Naive B cell (primary cell): ENCODE measurements at regions not wholly inside any gene's neighbourhood (a gene's known extent, or its start where the extent isn't known, plus 50 kb on each side); places are given as distances from the start of the nearest gene placed in this dataset.

Experiments used
- ATAC-seq, 2 donors: fragments of 150-1000 bp; cut with Tn5 transposase; 2 replicates each; pipeline ENCODE4 v1.10.0; 2021; ENCODE audit warnings: low read depth in 2 of 2, mild to moderate bottlenecking in 2 of 2, moderate library complexity in 2 of 2
- DNase-seq: peaks from one replicate; pipeline ENCODE4 v3.0.0; 2022
- H3K27ac Mint-ChIP-seq, 6 donors: one replicate each; pipeline ENCODE4 v1.8.0; 2020 to 2022; ENCODE audit warnings: mild to moderate bottlenecking in 6 of 6, mixed read lengths in 6 of 6, moderate library complexity in 5 of 6, inconsistent platforms in 2 of 6
- H3K27me3 Mint-ChIP-seq, 3 donors: one replicate each; pipeline ENCODE4 v1.8.0; 2021 to 2022; ENCODE audit warnings: mixed read lengths in 3 of 3, mild to moderate bottlenecking in 1 of 3
- H3K36me3 Mint-ChIP-seq, 2 donors: one replicate each; pipeline ENCODE4 v1.8.0; 2020 to 2022; ENCODE audit warnings: mixed read lengths in 2 of 2, inconsistent platforms in 1 of 2, mild to moderate bottlenecking in 1 of 2
- H3K4me1 Mint-ChIP-seq, 3 donors: one replicate each; pipeline ENCODE4 v1.8.0; 2020 to 2022; ENCODE audit warnings: mixed read lengths in 3 of 3, inconsistent platforms in 1 of 3, mild to moderate bottlenecking in 1 of 3, moderate library complexity in 1 of 3
- H3K4me3 Mint-ChIP-seq, 8 donors: one replicate each; pipeline ENCODE4 v1.8.0; 2020 to 2022; ENCODE audit warnings: mild to moderate bottlenecking in 8 of 8, mixed read lengths in 8 of 8, moderate library complexity in 8 of 8, inconsistent platforms in 2 of 8
- H3K9me3 Mint-ChIP-seq, 7 donors: one replicate each; pipeline ENCODE4 v1.8.0; 2020 to 2022; ENCODE audit warnings: mixed read lengths in 7 of 7, mild to moderate bottlenecking in 5 of 7, inconsistent platforms in 2 of 7, moderate library complexity in 1 of 7

GRCh38 chr14:100381395-100382105 lies 58.4 kb downstream of the SLC25A47 start:
- Mint-ChIP-seq H3K27me3 (no peaks in the 10 kb centered on the region), H3K27ac (no peak overlapping the region), H3K4me1 (peaks cover 10 to 29% (median 14%) of the 10 kb centered on the region in 3 donors), H3K9me3 (no peaks in the 10 kb centered on the region), H3K4me3 (no peak overlapping the region), H3K36me3 (no peaks in the 10 kb centered on the region)
- DNase-seq (no peak), ATAC-seq (no peak)

GRCh38 chr14:100382106-100382455 lies 58.9 kb downstream of the SLC25A47 start:
- ATAC-seq (no peak), DNase-seq (no peak)
- Mint-ChIP-seq H3K27ac (no peak overlapping the region), H3K4me1 (peaks cover 5 to 24% (median 9%) of the 10 kb centered on the region in 3 donors), H3K27me3 (no peaks in the 10 kb centered on the region), H3K4me3 (no peak overlapping the region), H3K9me3 (no peaks in the 10 kb centered on the region), H3K36me3 (no peaks in the 10 kb centered on the region)

- Mint-ChIP-seq H3K9me3 (no peaks in the 10 kb centered on the region), H3K4me3 (no peak overlapping the region), H3K27me3 (no peaks in the 10 kb centered on the region), H3K36me3 (no peaks in the 10 kb centered on the region), H3K27ac (no peak overlapping the region), H3K4me1 (peaks cover 5 to 17% (median 5%) of the 10 kb centered on the region in 3 donors)
- ATAC-seq = peak; percentile 63 to 79
- DNase-seq = peak; percentile 49
These were observed 60.6 kb downstream of the SLC25A47 start for GRCh38 chr14:100383727-100384158.

- H3K27ac Mint-ChIP-seq = peak overlapping the region in 2 of 6 donors; percentile 85 to 89
- no peaks in the 10 kb centered on the region for H3K27me3 Mint-ChIP-seq
- ATAC-seq = no peak
- no peak for DNase-seq
- H3K36me3 Mint-ChIP-seq = no peaks in the 10 kb centered on the region
- no peaks in the 10 kb centered on the region for H3K9me3 Mint-ChIP-seq
- H3K4me1 Mint-ChIP-seq = peaks cover 5 to 17% (median 5%) of the 10 kb centered on the region in 3 donors
- no peak overlapping the region for H3K4me3 Mint-ChIP-seq
These were observed 61.1 kb downstream of the SLC25A47 start for GRCh38 chr14:100384277-100384676.

GRCh38 chr14:100384819-100385813 lies 62.0 kb downstream of the SLC25A47 start:
- DNase-seq = no peak
- H3K27ac Mint-ChIP-seq = no peak overlapping the region
- no peak for ATAC-seq
- H3K4me1 Mint-ChIP-seq = peaks cover 5 to 18% (median 5%) of the 10 kb centered on the region in 3 donors
- H3K27me3 Mint-ChIP-seq = no peaks in the 10 kb centered on the region
- no peaks in the 10 kb centered on the region for H3K9me3 Mint-ChIP-seq
- H3K36me3 Mint-ChIP-seq = no peaks in the 10 kb centered on the region
- no peak overlapping the region for H3K4me3 Mint-ChIP-seq

GRCh38 chr14:100386121-100386520 lies 63.0 kb downstream of the SLC25A47 start:
- Mint-ChIP-seq H3K27ac (no peak overlapping the region), H3K4me3 (no peak overlapping the region), H3K9me3 (no peaks in the 10 kb centered on the region), H3K36me3 (peaks cover 0 to 7% of the 10 kb centered on the region in 2 donors), H3K4me1 (peaks cover 5 to 21% (median 5%) of the 10 kb centered on the region in 3 donors), H3K27me3 (no peaks in the 10 kb centered on the region)
- no peak for ATAC-seq
- no peak for DNase-seq

DNA sequence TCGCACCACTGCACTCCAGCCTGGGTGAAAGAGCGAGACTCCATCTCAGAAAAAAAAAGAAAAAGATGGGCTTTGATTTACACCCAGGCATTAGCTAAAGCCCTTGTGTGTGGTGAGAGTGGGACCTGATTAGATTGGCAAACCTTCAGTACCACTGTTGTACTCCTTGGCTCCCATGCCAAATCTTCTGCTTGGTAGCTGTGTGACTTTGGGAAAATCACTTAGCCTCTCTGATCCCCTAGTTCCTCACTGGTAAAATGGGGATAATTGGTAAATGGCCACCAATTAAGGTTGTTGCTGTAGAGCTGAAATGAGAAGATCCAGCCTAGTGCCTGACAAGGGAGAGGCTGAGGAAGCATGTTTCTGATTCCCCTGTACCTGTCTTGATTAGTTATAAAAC lies 63.7 kb downstream of the SLC25A47 start:
- no peaks in the 10 kb centered on the region for H3K9me3 Mint-ChIP-seq
- H3K4me1 Mint-ChIP-seq = peaks cover 5 to 21% (median 5%) of the 10 kb centered on the region in 3 donors
- no peak overlapping the region for H3K4me3 Mint-ChIP-seq
- no peaks in the 10 kb centered on the region for H3K27me3 Mint-ChIP-seq
- ATAC-seq (no peak), DNase-seq (no peak)
- no peak overlapping the region for H3K27ac Mint-ChIP-seq
- peaks cover 0 to 8% of the 10 kb centered on the region in 2 donors for H3K36me3 Mint-ChIP-seq

GRCh38 chr14:100387450-100387849 lies 64.3 kb downstream of the SLC25A47 start:
- H3K27ac Mint-ChIP-seq = no peak overlapping the region
- H3K4me1 Mint-ChIP-seq = peaks cover 5 to 21% (median 5%) of the 10 kb centered on the region in 3 donors
- H3K36me3 Mint-ChIP-seq = peaks cover 0 to 8% of the 10 kb centered on the region in 2 donors
- no peak overlapping the region for H3K4me3 Mint-ChIP-seq
- no peaks in the 10 kb centered on the region for H3K27me3 Mint-ChIP-seq
- no peak for DNase-seq
- no peak for ATAC-seq
- H3K9me3 Mint-ChIP-seq = no peaks in the 10 kb centered on the region

DNA sequence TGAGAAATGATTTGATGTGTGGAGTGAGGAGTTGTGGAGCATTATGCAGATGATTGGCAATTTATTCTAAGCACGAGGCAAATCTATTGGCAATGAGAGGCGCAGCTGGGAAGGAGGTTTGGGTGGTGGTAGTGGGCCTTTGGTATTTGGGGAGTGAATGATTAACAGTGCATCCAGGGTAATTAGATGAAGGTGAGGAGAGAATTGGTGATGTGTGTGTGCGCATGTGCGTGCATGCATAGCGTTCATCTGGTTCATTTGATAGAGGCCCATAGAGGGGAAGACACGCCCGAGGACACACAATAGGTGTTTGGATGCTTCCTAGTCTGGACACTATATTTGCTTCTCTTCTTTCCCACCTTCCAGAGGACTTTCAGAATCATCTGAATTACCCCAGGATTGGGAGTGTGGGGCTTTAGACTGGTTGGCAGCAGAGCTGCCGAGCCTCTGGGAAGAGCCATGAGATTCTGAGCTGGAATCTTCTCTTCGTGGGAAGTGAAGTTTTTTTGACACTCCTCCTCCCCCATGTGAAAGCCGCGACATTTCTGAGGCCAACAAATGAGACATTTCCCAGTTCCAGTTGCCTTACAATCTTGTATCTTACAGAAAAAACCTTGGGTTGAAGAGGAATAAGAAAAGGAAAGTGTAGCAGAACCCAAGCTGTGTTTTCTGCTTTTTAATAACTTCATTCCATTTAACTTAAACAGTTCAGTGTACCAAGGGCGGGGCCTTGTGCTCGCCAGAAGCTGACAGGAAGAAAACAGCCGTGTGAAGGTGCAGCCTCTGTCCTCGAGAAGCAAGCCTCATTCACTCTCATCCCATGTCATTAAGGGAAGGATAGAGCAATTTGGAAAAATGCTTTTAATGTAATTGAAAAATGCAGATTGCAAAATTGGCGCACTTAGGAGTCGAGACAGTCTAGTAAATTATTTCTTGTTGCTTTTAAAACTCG lies 65.2 kb downstream of the SLC25A47 start:
- peaks cover 0 to 8% of the 10 kb centered on the region in 2 donors for H3K36me3 Mint-ChIP-seq
- ATAC-seq = no peak
- H3K27ac Mint-ChIP-seq = peak overlapping the region in 2 of 6 donors; percentile 4 to 43

GRCh38 chr14:100389497-100390104 lies 66.5 kb downstream of the SLC25A47 start:
- Mint-ChIP-seq H3K9me3 (no peaks in the 10 kb centered on the region), H3K4me1 (peaks cover 5 to 15% (median 7%) of the 10 kb centered on the region in 3 donors), H3K27me3 (no peaks in the 10 kb centered on the region), H3K27ac (peak overlapping the region in 1 of 6 donors; percentile 10), H3K4me3 (no peak overlapping the region), H3K36me3 (peaks cover 0 to 8% of the 10 kb centered on the region in 2 donors)
- ATAC-seq = no peak
- no peak for DNase-seq

More for the DNA sequence above, 65.2 kb downstream of the SLC25A47 start:
- no peaks in the 10 kb centered on the region for H3K9me3 Mint-ChIP-seq
- no peak overlapping the region for H3K4me3 Mint-ChIP-seq
- peaks cover 5 to 21% (median 6%) of the 10 kb centered on the region in 3 donors for H3K4me1 Mint-ChIP-seq
- no peaks in the 10 kb centered on the region for H3K27me3 Mint-ChIP-seq
- DNase-seq = no peak

DNA sequence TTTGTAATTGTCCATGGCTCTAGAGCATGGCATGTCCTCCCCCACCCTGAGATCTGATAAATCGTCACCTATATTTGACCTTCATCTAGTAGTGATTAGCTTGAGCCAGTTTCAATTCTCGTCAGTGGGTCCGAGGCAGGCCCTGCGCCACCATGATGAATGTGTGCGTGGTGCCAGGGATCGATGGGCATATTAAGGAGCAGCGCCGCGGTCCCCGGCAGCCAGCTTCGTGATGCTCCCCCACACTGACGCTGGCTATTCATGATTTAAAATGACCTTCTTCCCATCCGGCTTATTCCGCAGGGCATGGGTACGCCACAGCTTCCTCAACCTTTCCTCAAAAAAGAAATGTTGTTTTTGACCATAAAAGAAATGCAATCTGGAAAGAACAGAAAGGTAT lies 68.0 kb downstream of the SLC25A47 start:
- Mint-ChIP-seq H3K27me3 (no peaks in the 10 kb centered on the region), H3K9me3 (no peaks in the 10 kb centered on the region), H3K4me1 (peaks cover 5 to 10% (median 7%) of the 10 kb centered on the region in 3 donors), H3K27ac (peak overlapping the region in 2 of 6 donors; percentile 11 to 48), H3K36me3 (peaks cover 0 to 8% of the 10 kb centered on the region in 2 donors), H3K4me3 (no peak overlapping the region)
- DNase-seq (no peak), ATAC-seq (no peak)

DNA sequence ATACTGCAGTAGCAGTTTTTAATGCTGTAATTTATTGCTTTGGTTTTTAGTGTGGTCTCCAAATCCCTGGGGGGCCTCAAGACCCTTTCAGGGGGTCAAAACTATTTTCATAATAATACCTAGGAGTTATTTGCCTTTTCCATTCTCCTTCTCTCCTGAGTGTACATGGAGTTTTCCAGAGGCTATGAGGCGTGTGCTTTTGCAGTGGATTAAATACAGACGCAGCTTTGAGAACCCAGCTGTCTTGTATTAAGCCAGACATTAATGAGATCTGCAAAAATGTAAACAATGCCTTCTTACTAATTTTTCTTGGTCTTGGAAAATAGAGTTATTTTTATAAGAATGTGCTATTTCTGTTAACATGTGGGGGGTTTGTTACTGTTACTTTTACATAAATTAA lies 68.6 kb downstream of the SLC25A47 start:
- Mint-ChIP-seq H3K27ac (no peak overlapping the region), H3K9me3 (no peaks in the 10 kb centered on the region), H3K27me3 (no peaks in the 10 kb centered on the region)

More for the DNA sequence above, 68.6 kb downstream of the SLC25A47 start:
- DNase-seq = no peak
- no peak for ATAC-seq
- Mint-ChIP-seq H3K4me1 (peaks cover 5 to 10% (median 7%) of the 10 kb centered on the region in 3 donors), H3K36me3 (peaks cover 0 to 8% of the 10 kb centered on the region in 2 donors), H3K4me3 (no peak overlapping the region)
